H9 (cell line): ENCODE measurements at regions not wholly inside any gene's neighbourhood (a gene's known extent, or its start where the extent isn't known, plus 50 kb on each side); places are given as distances from the start of the nearest gene placed in this dataset.

Source experiments
- DNase-seq: peaks from one replicate; pipeline ENCODE4 v3.0.0-alpha.2; 2017
- H2AFZ ChIP-seq: one replicate; pipeline ENCODE4 v1.6.1; 2013; ENCODE audit warnings: mild to moderate bottlenecking, low read length, control low read depth, moderate library complexity
- H2AK5ac ChIP-seq: 2 replicates; pipeline ENCODE4 v1.6.1; 2013; ENCODE audit warnings: low read length, control low read depth, mixed read lengths; ENCODE audit not compliant: insufficient read length
- H2BK120ac ChIP-seq: one replicate; pipeline ENCODE4 v1.6.1; 2013; ENCODE audit warnings: low read depth, mild to moderate bottlenecking, low read length, control low read depth, inconsistent platforms; ENCODE audit not compliant: poor library complexity, severe bottlenecking
- H2BK12ac ChIP-seq: 2 replicates; pipeline ENCODE4 v1.6.1; 2013; ENCODE audit warnings: low read length, control low read depth, mixed read lengths, low read depth; ENCODE audit not compliant: insufficient read length
- H2BK15ac ChIP-seq: 2 replicates; pipeline ENCODE4 v1.6.1; 2013; ENCODE audit warnings: low read depth, low read length, control low read depth
- H2BK20ac ChIP-seq: one replicate; pipeline ENCODE4 v1.6.1; 2013; ENCODE audit warnings: low read depth, mild to moderate bottlenecking, low read length, control low read depth, inconsistent platforms; ENCODE audit not compliant: poor library complexity, severe bottlenecking
- H2BK5ac ChIP-seq: 2 replicates; pipeline ENCODE4 v1.6.1; 2013; ENCODE audit warnings: low read length, control low read depth, mixed read lengths; ENCODE audit not compliant: insufficient read length
- H3K14ac ChIP-seq: 2 replicates; pipeline ENCODE4 v1.6.1; 2013; ENCODE audit warnings: low read length, control low read depth; ENCODE audit not compliant: insufficient read depth
- H3K18ac ChIP-seq: 2 replicates; pipeline ENCODE4 v1.6.1; 2013; ENCODE audit warnings: low read depth, mild to moderate bottlenecking, mixed read lengths, low read length, control low read depth; ENCODE audit not compliant: insufficient read length
- H3K23ac ChIP-seq: 2 replicates; pipeline ENCODE4 v1.6.1; 2013; ENCODE audit warnings: low read length, control low read depth, mixed read lengths, low read depth; ENCODE audit not compliant: insufficient read length
- H3K23me2 ChIP-seq: 2 replicates; pipeline ENCODE4 v1.6.1; 2013; ENCODE audit warnings: low read depth, mild to moderate bottlenecking, mixed read lengths, low read length, control low read depth; ENCODE audit not compliant: insufficient read length, poor library complexity, severe bottlenecking
- H3K27ac ChIP-seq: 2 replicates; pipeline ENCODE4 v1.5.1; 2013; ENCODE audit warnings: low read length, control low read depth, mixed read lengths, low read depth; ENCODE audit not compliant: insufficient read length
- H3K27me3 ChIP-seq: 2 replicates; pipeline ENCODE4 v1.6.1; 2013; ENCODE audit warnings: low read length, control low read depth, inconsistent platforms; ENCODE audit not compliant: insufficient read depth
- H3K4ac ChIP-seq: 2 replicates; pipeline ENCODE4 v1.6.1; 2013; ENCODE audit warnings: low read depth, mild to moderate bottlenecking, control low read depth, inconsistent platforms, low read length, moderate library complexity
- H3K4me1 ChIP-seq: 2 replicates; pipeline ENCODE4 v1.6.1; 2013; ENCODE audit warnings: low read length, control low read depth, inconsistent platforms; ENCODE audit not compliant: insufficient read depth
- H3K4me2 ChIP-seq: 2 replicates; pipeline ENCODE4 v1.6.1; 2013; ENCODE audit warnings: low read length, control low read depth, mixed read lengths; ENCODE audit not compliant: insufficient read length, insufficient read depth
- H3K56ac ChIP-seq: 2 replicates; pipeline ENCODE4 v1.6.1; 2013; ENCODE audit warnings: low read depth, mild to moderate bottlenecking, mixed read lengths, low read length, control low read depth; ENCODE audit not compliant: insufficient read length
- H3K79me1 ChIP-seq: 2 replicates; pipeline ENCODE4 v1.6.1; 2013; ENCODE audit warnings: low read depth, mild to moderate bottlenecking, moderate library complexity, low read length, control low read depth, inconsistent platforms; ENCODE audit not compliant: insufficient read depth, poor library complexity, severe bottlenecking
- H3K79me2 ChIP-seq: 2 replicates; pipeline ENCODE4 v1.6.1; 2013; ENCODE audit warnings: low read length, control low read depth, inconsistent platforms; ENCODE audit not compliant: insufficient read depth
- H3K9ac ChIP-seq: 2 replicates; pipeline ENCODE4 v1.6.1; 2013; ENCODE audit warnings: low read length, control low read depth, mixed read lengths; ENCODE audit not compliant: insufficient read length; ENCODE audit errors: extremely low read depth
- H3K9me3 ChIP-seq: one replicate; pipeline ENCODE4 v1.6.1; 2013; ENCODE audit warnings: low read depth, low read length, inconsistent platforms; ENCODE audit not compliant: control insufficient read depth
- H3T11ph ChIP-seq: one replicate; pipeline ENCODE4 v1.6.1; 2013; ENCODE audit warnings: mild to moderate bottlenecking, low read length, control low read depth, inconsistent platforms
- H4K20me1 ChIP-seq: one replicate; pipeline ENCODE4 v1.6.1; 2013; ENCODE audit not compliant: control insufficient read depth, insufficient read length, insufficient read depth
- H4K5ac ChIP-seq: 2 replicates; pipeline ENCODE4 v1.6.1; 2013; ENCODE audit warnings: low read depth, mild to moderate bottlenecking, mixed read lengths, low read length, control low read depth; ENCODE audit not compliant: insufficient read length
- H4K8ac ChIP-seq: replicated peaks from 2 replicates; pipeline ENCODE4 v1.6.1; 2013; ENCODE audit warnings: low read length, control low read depth, mixed read lengths, low read depth; ENCODE audit not compliant: insufficient read length
- H4K91ac ChIP-seq: 2 replicates; pipeline ENCODE4 v1.6.1; 2013; ENCODE audit warnings: low read depth, mild to moderate bottlenecking, moderate library complexity, mixed read lengths, low read length, control low read depth; ENCODE audit not compliant: insufficient read length
- H3K27ac Mint-ChIP-seq, 3 experiments: 2 replicates in 2 of 3; 3 replicates in 1 of 3; pipeline ENCODE4 v1.8.0; 2020 to 2021; ENCODE audit warnings: mixed read lengths in 3 of 3, mild to moderate bottlenecking in 1 of 3, moderate library complexity in 1 of 3
- H3K27me3 Mint-ChIP-seq: 2 replicates; pipeline ENCODE4 v1.8.0; 2021; ENCODE audit warnings: low read depth, mild to moderate bottlenecking, moderate library complexity, mixed read lengths
- H3K36me3 Mint-ChIP-seq, 3 experiments: 2 replicates in 2 of 3; 3 replicates in 1 of 3; pipeline ENCODE4 v1.8.0; 2020 to 2021; ENCODE audit warnings: low read depth in 3 of 3, mixed read lengths in 3 of 3; ENCODE audit not compliant: insufficient read depth in 1 of 3
- H3K4me1 Mint-ChIP-seq, 2 experiments: 2 replicates each; pipeline ENCODE4 v1.8.0; 2020; ENCODE audit warnings: mixed read lengths in 2 of 2
- H3K4me3 Mint-ChIP-seq, 2 experiments: 2 replicates in 1 of 2; 3 replicates in 1 of 2; pipeline ENCODE4 v1.8.0; 2020 to 2021; ENCODE audit warnings: mild to moderate bottlenecking in 2 of 2, mixed read lengths in 2 of 2, moderate library complexity in 1 of 2
- H3K9me3 Mint-ChIP-seq, 2 experiments: 2 replicates in 1 of 2; 3 replicates in 1 of 2; pipeline ENCODE4 v1.8.0; 2020; ENCODE audit warnings: mild to moderate bottlenecking in 2 of 2, mixed read lengths in 2 of 2, moderate library complexity in 1 of 2
- WGBS: extraction: QIAGEN DNeasy Blood & Tissue Kit; methylation state at CpG from one replicate; pipeline ENCODE4 v1.1.7; 2013; ENCODE audit warnings: missing lambda C conversion rate, low lambda C conversion rate, mixed read lengths; ENCODE audit not compliant: insufficient read length; ENCODE audit errors: extremely low coverage; 5-methylcytosine and 5-hydroxymethylcytosine counted together
- TF ChIP-seq, protein P1 (sequence below): fragments of 200-600 bp; sonication (generic); conservative IDR thresholded peaks from 3 replicates; pipeline ENCODE4 v1.8.0; 2021; ENCODE audit warnings: antibody characterized with exemption, mild to moderate bottlenecking

DNA sequence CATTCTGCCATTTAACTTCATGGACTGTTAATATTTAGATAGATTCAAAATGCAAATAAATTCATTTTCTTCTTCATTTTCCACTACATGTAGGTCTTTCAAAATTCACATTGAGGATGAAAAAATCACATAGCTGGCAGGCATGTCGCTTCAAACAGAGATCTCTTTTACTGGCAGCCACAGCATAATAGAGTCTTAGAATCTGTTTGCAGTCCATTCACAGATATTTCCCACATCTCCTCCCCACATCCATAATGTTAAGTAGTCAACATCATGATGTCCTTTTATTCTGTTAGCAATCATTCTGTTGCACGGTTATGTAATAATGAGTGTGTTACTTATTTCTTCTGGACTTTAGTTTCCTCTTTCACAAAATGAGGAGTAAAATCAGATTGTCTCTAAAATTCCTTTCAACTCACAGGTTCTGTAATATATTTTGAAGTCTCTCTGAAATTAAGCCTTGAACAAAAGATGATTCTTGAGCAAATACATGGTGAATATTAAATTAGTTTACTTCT lies 257.5 kb upstream of the SNX7 start:
- Histone ChIP-seq H3K56ac (no peak overlapping the region), H3K9me3 (no peaks in the 10 kb centered on the region), H3K4me2 (no peak overlapping the region), H3K18ac (no peak overlapping the region), H4K20me1 (no peaks in the 10 kb centered on the region), H3K4me1 (no peaks in the 10 kb centered on the region), H2BK120ac (no peak overlapping the region), H3K9ac (no peak overlapping the region), H4K91ac (no peak overlapping the region), H2BK15ac (no peak overlapping the region), H2BK20ac (no peak overlapping the region), H3K23ac (no peak overlapping the region), H3T11ph (no peak overlapping the region), H2BK5ac (no peak overlapping the region), H3K79me2 (no peaks in the 10 kb centered on the region), H2AFZ (no peak overlapping the region), H3K79me1 (no peaks in the 10 kb centered on the region), H3K4ac (no peak overlapping the region), H4K5ac (no peak overlapping the region), H3K14ac (no peak overlapping the region), H2AK5ac (no peak overlapping the region), H2BK12ac (no peak overlapping the region), H3K23me2 (no peaks in the 10 kb centered on the region), H3K27ac (no peak overlapping the region), H4K8ac (no peak overlapping the region), H3K27me3 (no peaks in the 10 kb centered on the region)
- H3K27ac Mint-ChIP-seq = no peak overlapping the region
- DNase-seq = no peak
- H3K27me3 Mint-ChIP-seq = no peaks in the 10 kb centered on the region
- no CpG with 5 or more reads among the region's 2 CpGs for WGBS
- TF ChIP-seq, protein P1, sequence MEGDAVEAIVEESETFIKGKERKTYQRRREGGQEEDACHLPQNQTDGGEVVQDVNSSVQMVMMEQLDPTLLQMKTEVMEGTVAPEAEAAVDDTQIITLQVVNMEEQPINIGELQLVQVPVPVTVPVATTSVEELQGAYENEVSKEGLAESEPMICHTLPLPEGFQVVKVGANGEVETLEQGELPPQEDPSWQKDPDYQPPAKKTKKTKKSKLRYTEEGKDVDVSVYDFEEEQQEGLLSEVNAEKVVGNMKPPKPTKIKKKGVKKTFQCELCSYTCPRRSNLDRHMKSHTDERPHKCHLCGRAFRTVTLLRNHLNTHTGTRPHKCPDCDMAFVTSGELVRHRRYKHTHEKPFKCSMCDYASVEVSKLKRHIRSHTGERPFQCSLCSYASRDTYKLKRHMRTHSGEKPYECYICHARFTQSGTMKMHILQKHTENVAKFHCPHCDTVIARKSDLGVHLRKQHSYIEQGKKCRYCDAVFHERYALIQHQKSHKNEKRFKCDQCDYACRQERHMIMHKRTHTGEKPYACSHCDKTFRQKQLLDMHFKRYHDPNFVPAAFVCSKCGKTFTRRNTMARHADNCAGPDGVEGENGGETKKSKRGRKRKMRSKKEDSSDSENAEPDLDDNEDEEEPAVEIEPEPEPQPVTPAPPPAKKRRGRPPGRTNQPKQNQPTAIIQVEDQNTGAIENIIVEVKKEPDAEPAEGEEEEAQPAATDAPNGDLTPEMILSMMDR = no peak
- no peaks in the 10 kb centered on the region for H3K9me3 Mint-ChIP-seq
- no peaks in the 10 kb centered on the region for H3K36me3 Mint-ChIP-seq
- no peak overlapping the region for H3K4me3 Mint-ChIP-seq
- H3K4me1 Mint-ChIP-seq = no peaks in the 10 kb centered on the region
